Parathyroid adenoma (tissue), 2 donors: ENCODE measurements at regions not wholly inside any gene's neighbourhood (a gene's known extent, or its start where the extent isn't known, plus 50 kb on each side); places are given as distances from the start of the nearest gene placed in this dataset.

Experiments
- H2AFZ ChIP-seq: fragments of 300-600 bp; sonication (generic); one replicate; pipeline ENCODE4 v1.7.0; 2017; ENCODE audit warnings: antibody characterized with exemption, mild to moderate bottlenecking
- H3K27ac ChIP-seq: fragments of 300-600 bp; sonication (generic); one replicate; pipeline ENCODE4 v1.7.0; 2017
- H3K27me3 ChIP-seq: fragments of 300-600 bp; sonication (generic); one replicate; pipeline ENCODE4 v1.7.0; 2017; ENCODE audit warnings: low read length; ENCODE audit not compliant: control insufficient read depth, insufficient read depth
- H3K36me3 ChIP-seq: fragments of 300-600 bp; sonication (generic); one replicate; pipeline ENCODE4 v1.7.0; 2017; ENCODE audit warnings: low read length; ENCODE audit not compliant: control insufficient read depth, insufficient read depth
- H3K4me1 ChIP-seq: fragments of 300-600 bp; sonication (generic); one replicate; pipeline ENCODE4 v1.7.0; 2017; ENCODE audit warnings: control low read depth
- H3K4me2 ChIP-seq: fragments of 300-600 bp; sonication (generic); one replicate; pipeline ENCODE4 v1.7.0; 2017; ENCODE audit warnings: low read length
- H3K4me3 ChIP-seq: fragments of 300-600 bp; sonication (generic); one replicate; pipeline ENCODE4 v1.7.0; 2017; ENCODE audit warnings: low read depth, low read length
- H3K79me2 ChIP-seq: fragments of 300-600 bp; sonication (generic); one replicate; pipeline ENCODE4 v1.7.0; 2017; ENCODE audit warnings: control low read depth
- H3K9ac ChIP-seq: fragments of 300-600 bp; sonication (generic); one replicate; pipeline ENCODE4 v1.7.0; 2017; ENCODE audit warnings: mild to moderate bottlenecking
- H3K9me3 ChIP-seq: fragments of 300-600 bp; sonication (generic); one replicate; pipeline ENCODE4 v1.7.0; 2017; ENCODE audit warnings: low read length; ENCODE audit not compliant: control insufficient read depth
- TF ChIP-seq, protein P1 (sequence below): fragments of 300-600 bp; sonication (generic); IDR thresholded peaks from one replicate; pipeline ENCODE4 v1.7.0; 2017; ENCODE audit warnings: antibody characterized with exemption, mild to moderate bottlenecking
- donor health status: primary hyperparathyroidism.

DNA sequence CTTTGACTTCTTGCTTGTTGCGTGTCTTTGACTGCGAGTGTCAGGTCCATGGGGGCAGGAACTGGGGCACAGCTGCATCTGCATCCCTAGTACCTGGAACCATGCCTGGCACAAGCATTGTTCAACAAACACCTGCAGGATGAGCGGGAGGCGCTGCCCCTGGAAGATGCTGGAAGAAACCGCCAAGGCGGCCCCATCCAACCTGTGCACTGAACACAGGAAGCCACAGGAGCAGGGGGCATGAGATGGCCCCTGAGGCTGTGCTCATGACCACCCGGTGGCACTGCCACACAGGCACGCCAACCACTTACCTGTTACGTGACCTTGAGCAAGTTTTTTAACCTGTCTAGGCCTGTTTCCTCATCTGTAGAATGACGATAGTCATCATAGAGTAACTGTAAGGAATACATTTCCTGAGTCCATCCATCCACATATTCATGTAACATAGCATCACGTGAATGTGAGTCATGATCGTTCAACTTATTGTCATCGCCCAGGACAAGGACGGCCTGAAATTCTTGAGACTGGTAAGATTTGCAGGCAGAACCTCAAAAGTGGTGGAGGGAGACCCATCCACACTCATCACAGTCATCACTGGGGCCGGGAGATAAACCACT lies 374.2 kb downstream of the PREX1 start:
- TF ChIP-seq, protein P1, sequence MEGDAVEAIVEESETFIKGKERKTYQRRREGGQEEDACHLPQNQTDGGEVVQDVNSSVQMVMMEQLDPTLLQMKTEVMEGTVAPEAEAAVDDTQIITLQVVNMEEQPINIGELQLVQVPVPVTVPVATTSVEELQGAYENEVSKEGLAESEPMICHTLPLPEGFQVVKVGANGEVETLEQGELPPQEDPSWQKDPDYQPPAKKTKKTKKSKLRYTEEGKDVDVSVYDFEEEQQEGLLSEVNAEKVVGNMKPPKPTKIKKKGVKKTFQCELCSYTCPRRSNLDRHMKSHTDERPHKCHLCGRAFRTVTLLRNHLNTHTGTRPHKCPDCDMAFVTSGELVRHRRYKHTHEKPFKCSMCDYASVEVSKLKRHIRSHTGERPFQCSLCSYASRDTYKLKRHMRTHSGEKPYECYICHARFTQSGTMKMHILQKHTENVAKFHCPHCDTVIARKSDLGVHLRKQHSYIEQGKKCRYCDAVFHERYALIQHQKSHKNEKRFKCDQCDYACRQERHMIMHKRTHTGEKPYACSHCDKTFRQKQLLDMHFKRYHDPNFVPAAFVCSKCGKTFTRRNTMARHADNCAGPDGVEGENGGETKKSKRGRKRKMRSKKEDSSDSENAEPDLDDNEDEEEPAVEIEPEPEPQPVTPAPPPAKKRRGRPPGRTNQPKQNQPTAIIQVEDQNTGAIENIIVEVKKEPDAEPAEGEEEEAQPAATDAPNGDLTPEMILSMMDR: no peak
- peaks cover 20% of the 10 kb centered on the region for H3K4me1 ChIP-seq
- H2AFZ ChIP-seq: no peak overlapping the region
- H3K9ac ChIP-seq: no peak overlapping the region
- H3K4me2 ChIP-seq: no peak overlapping the region
- H3K27me3 ChIP-seq: no peaks in the 10 kb centered on the region
- no peaks in the 10 kb centered on the region for H3K36me3 ChIP-seq
- no peaks in the 10 kb centered on the region for H3K79me2 ChIP-seq
- no peak overlapping the region for H3K4me3 ChIP-seq
- no peak overlapping the region for H3K27ac ChIP-seq
- H3K9me3 ChIP-seq: no peaks in the 10 kb centered on the region

DNA sequence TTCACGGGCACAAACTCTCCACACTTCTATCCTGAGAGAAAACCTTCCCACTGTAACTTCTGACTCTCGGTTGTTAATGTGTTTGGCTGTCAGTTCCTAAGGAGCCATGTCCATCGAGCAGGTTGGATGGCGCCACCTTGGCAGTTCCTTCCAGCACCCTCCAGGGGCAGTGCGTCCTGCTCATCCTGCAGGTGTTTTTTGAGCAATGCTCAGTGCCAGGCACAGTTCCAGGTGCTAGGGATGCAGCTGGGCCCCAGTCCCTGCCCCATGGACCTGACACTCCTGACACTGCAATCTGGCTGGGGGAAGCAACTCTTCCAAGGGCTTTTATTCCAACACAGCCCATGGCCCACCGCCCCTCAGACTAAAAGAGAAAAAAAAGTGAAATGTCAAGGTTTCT lies 376.4 kb downstream of the PREX1 start:
- H3K4me3 ChIP-seq: no peak overlapping the region
- no peaks in the 10 kb centered on the region for H3K36me3 ChIP-seq
- H3K4me2 ChIP-seq: no peak overlapping the region
- TF ChIP-seq, protein P1: no peak
- no peak overlapping the region for H3K27ac ChIP-seq
- no peak overlapping the region for H2AFZ ChIP-seq
- H3K27me3 ChIP-seq: no peaks in the 10 kb centered on the region
- H3K9me3 ChIP-seq: no peaks in the 10 kb centered on the region
- H3K79me2 ChIP-seq: no peaks in the 10 kb centered on the region
- H3K4me1 ChIP-seq: peaks cover 11% of the 10 kb centered on the region
- no peak overlapping the region for H3K9ac ChIP-seq

DNA sequence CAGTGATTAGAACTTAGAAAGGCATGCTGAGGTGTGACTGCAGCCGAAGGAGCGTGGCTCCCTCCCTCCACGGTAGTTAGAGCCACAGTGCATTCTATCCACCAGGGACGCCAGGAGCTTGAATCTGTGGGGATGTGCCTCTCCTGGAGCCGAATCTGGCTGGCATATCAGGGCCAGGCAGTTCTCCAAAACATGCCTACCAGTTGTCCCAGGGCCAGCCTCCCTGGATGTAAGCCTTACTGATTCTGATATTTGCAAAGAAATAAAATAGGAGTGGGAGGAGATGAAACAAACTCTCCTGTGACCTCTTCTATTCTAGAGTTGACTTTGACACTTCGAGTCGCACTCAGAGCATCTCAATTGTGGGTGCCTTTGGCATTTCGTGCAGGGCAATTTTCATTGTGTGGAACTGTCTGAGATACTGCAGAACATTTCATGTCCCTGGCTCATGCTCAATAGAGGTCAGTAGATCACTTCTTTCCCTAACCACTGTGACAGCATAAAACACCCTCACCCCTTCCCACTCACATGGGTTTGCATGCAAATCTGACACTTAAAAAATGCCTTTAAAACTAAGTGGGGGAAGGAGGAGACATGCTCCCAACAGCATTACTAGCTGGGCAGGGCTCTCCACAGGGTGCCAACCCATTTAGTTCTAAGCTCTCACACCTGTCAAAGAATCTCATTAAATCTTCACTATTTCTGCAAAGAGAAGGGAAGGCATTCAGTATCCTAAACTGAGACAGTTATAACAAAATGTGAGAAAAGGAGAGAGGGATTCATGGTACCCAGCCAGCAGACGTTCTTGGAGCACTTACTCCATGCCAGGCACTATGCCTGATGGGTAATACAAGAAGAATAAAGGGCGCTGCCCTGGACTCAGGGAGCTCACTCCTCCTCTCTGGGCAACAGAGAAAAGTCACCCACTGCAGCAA lies 378.9 kb downstream of the PREX1 start:
- no peak overlapping the region for H3K4me3 ChIP-seq
- no peak overlapping the region for H3K27ac ChIP-seq
- no peaks in the 10 kb centered on the region for H3K79me2 ChIP-seq
- H3K9me3 ChIP-seq: no peaks in the 10 kb centered on the region
- no peaks in the 10 kb centered on the region for H3K27me3 ChIP-seq
- TF ChIP-seq, protein P1: peak; percentile 37
- peaks cover 3% of the 10 kb centered on the region for H3K4me1 ChIP-seq
- H2AFZ ChIP-seq: no peak overlapping the region
- no peaks in the 10 kb centered on the region for H3K36me3 ChIP-seq
- no peak overlapping the region for H3K4me2 ChIP-seq
- no peak overlapping the region for H3K9ac ChIP-seq

DNA sequence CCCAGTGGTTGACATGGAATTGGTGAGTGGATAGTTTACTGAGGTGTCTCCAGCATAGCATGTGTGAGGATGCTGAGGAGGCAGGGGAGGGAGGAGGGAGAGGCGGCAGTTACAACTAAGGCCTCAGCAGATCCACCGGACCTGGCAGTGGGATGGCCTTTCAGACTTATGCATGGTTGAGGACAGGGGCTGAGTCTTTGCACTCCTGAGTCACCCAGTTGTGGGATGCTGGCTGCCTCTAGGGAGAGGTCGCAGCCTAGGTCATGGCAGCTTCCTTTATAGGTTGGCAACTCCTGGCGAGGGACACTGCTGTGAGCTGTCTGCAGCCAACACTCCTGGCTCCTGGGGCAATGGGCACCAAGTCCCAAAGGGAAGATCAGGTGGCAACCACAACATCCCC lies 380.3 kb downstream of the PREX1 start:
- no peaks in the 10 kb centered on the region for H3K27me3 ChIP-seq
- H2AFZ ChIP-seq: no peak overlapping the region
- no peaks in the 10 kb centered on the region for H3K79me2 ChIP-seq
- peaks cover 3% of the 10 kb centered on the region for H3K4me1 ChIP-seq
- H3K4me3 ChIP-seq: no peak overlapping the region
- H3K9ac ChIP-seq: no peak overlapping the region
- no peaks in the 10 kb centered on the region for H3K36me3 ChIP-seq
- H3K4me2 ChIP-seq: no peak overlapping the region
- no peaks in the 10 kb centered on the region for H3K9me3 ChIP-seq
- TF ChIP-seq, protein P1: no peak
- H3K27ac ChIP-seq: no peak overlapping the region
